ENCODE measurements at regions not wholly inside any gene's neighbourhood (a gene's known extent, or its start where the extent isn't known, plus 50 kb on each side); places are given as distances from the start of the nearest gene placed in this dataset.

DNA sequence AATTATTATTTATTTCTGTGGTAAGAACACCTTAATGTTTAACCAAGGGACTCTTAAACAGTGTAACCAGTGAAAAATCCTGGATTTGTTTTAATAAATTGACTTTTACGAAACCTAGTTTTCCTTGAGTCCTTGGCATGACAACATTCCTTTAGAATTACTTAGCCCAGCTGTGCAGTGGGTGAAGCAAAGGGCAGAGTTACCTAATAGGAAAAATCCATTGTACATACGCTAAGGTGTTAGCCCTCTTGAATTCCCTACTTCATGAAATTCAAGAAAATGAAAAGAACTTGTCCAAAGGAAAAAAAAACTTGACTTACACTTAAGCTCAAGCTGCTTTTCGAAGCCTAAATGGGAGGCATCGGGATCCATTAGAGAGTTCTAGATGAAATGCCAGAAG, 852.0 kb upstream of the ADAMTS5 start:
- TF ChIP-seq CTCF (conservative IDR thresholded peaks at IDR 0.05; ENCODE audit: low read depth, low read length) (no peak), EZH2 (IDR thresholded peaks at IDR 0.05; ENCODE audit: borderline replicate concordance, low read depth, low read length, poor library complexity, severe bottlenecking) (no peak)

Data from A673 (cell line).